ENCODE measurements at regions not wholly inside any gene's neighbourhood (a gene's known extent, or its start where the extent isn't known, plus 50 kb on each side); places are given as distances from the start of the nearest gene placed in this dataset.

DNA sequence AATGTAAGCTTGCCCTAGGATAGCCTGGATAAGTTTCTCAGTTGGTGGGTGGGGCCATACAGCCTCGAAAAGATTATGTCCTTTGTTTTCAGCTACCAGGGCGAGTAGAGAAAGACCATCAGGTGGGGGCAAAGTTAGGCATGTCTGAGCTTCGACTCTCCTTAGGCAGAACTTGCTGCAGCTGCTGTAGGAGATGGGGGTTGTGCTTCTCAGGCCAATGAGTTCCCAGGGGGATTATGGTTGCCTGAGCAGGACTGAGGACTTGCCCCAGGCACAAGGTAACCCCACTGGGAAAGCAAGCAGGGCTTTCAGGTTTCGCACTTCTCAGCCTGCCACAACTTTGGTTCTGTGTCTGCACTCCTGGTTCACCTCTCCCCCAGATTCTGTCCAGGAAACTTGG is 173.4 kb upstream of the SESN3 start:
- H3K4ac ChIP-seq (replicated peaks; ENCODE audit: insufficient read length, low read depth, low read length): no peak overlapping the region
- TF ChIP-seq HDAC6 (IDR thresholded peaks at IDR 0.05; ENCODE audit: low read depth, low read length) (no peak), NRF1 (IDR thresholded peaks at IDR 0.05; ENCODE audit: low read depth, low read length) (no peak), BACH1 (IDR thresholded peaks at IDR 0.05; ENCODE audit: low read length) (no peak)
- no peak overlapping the region for H3K14ac ChIP-seq (ENCODE audit: insufficient read length)
- no peaks in the 10 kb centered on the region for H3K79me1 ChIP-seq (ENCODE audit: low read depth, low read length)
- no peak overlapping the region for H3K4me3 ChIP-seq (ENCODE audit: extremely low read depth in 1 of 4, insufficient read depth in 2 of 4, low read depth in 3 of 4, low read length in 4 of 4)
- no peak overlapping the region for H2BK5ac ChIP-seq (ENCODE audit: low read depth, low read length)
- H3K18ac ChIP-seq (ENCODE audit: extremely low read depth, low read length): no peak overlapping the region
- no peak for DNase-seq (ENCODE audit: low read depth in 1 of 2, low spot score in 2 of 2)
- no peak overlapping the region for H3K4me2 ChIP-seq (ENCODE audit: insufficient read depth in 1 of 2, low read depth in 2 of 2, low read length in 2 of 2)
- no peaks in the 10 kb centered on the region for H3K23me2 ChIP-seq (ENCODE audit: low read depth, low read length)
- H3K79me2 ChIP-seq (ENCODE audit: control insufficient read depth in 1 of 2, insufficient read depth in 2 of 2, low read length in 2 of 2): no peaks in the 10 kb centered on the region
- no peaks in the 10 kb centered on the region for H3K36me3 ChIP-seq (ENCODE audit: control insufficient read depth in 2 of 4, insufficient read depth in 4 of 4, low read length in 3 of 4)
- no peak overlapping the region for H4K5ac ChIP-seq (ENCODE audit: insufficient read length, low read depth, low read length)
- WGBS, 2 experiments (ENCODE audit: extremely low coverage in 1 of 2, insufficient coverage in 1 of 2, insufficient read length in 1 of 2, insufficient replicate concordance in 2 of 2, low coverage in 1 of 2, low lambda C conversion rate in 2 of 2, missing lambda C conversion rate in 1 of 2): 89% methylated on average over 4 of the region's 4 CpGs; no CpG with 5 or more reads in 1 of the 2 experiments
- no peaks in the 10 kb centered on the region for H3K27me3 ChIP-seq (replicated peaks in 1 of 4; ENCODE audit: control insufficient read depth in 3 of 4, extremely low read depth in 1 of 4, insufficient read depth in 3 of 4, low read length in 3 of 4)
- H2BK20ac ChIP-seq (ENCODE audit: low read length): no peak overlapping the region
- no peak overlapping the region for H2BK120ac ChIP-seq (replicated peaks; ENCODE audit: low read depth, low read length)
- H3K4me1 ChIP-seq (replicated peaks in 1 of 4; ENCODE audit: control insufficient read depth in 3 of 4, insufficient read depth in 4 of 4, low read length in 3 of 4): peaks cover 0 to 4% (median 2%) of the 10 kb centered on the region in 4 experiments; a peak in 3 of 7 replicates
- H3K27ac ChIP-seq (ENCODE audit: low read depth, low read length): no peak overlapping the region
- H2AFZ ChIP-seq (ENCODE audit: low read length): peak overlapping the region; percentile 84
- no peak overlapping the region for H2BK15ac ChIP-seq (ENCODE audit: low read length)
- no peak overlapping the region for H3K56ac ChIP-seq (replicated peaks; ENCODE audit: insufficient read length, low read depth, low read length)
- FAIRE-seq: no peak
- H3K9ac ChIP-seq (replicated peaks in 1 of 4; ENCODE audit: extremely low read depth in 1 of 4, low read depth in 3 of 4, low read length in 3 of 4): no peak overlapping the region
- POLR2A ChIA-PET (ENCODE audit: partially characterized antibody): no interaction called here
- no peak overlapping the region for H2AK5ac ChIP-seq (ENCODE audit: low read depth, low read length)
- peak overlapping the region; percentile 15 for H4K91ac ChIP-seq (replicated peaks; ENCODE audit: insufficient read length, low read length)
- no peaks in the 10 kb centered on the region for H4K20me1 ChIP-seq (replicated peaks in 1 of 2; ENCODE audit: control insufficient read depth in 1 of 2, insufficient read depth in 2 of 2, low read length in 2 of 2)
- CTCF ChIA-PET (ENCODE audit: partially characterized antibody): interaction anchor here (0.9 to 1.7 kb wide), 6 partner anchors 19 to 252 kb away, joined by 3 to 7 read pairs (median 3); no protein-coding TSS in a partner anchor
- no peak overlapping the region for H2BK12ac ChIP-seq (ENCODE audit: low read depth, low read length)
- no peak overlapping the region for H4K8ac ChIP-seq (ENCODE audit: extremely low read depth, insufficient read depth, low read length)
- H3K9me3 ChIP-seq (ENCODE audit: insufficient read depth in 2 of 2, low read depth in 1 of 2, low read length in 1 of 2): no peaks in the 10 kb centered on the region
- no peak overlapping the region for H3K23ac ChIP-seq (ENCODE audit: insufficient read length)
